H1 (cell line): ENCODE measurements at regions not wholly inside any gene's neighbourhood (a gene's known extent, or its start where the extent isn't known, plus 50 kb on each side); places are given as distances from the start of the nearest gene placed in this dataset.

ENCODE experiments used
- CTCF ChIA-PET: fragments of 300-600 bp; sonication (Branson Sonifier 250); formaldehyde crosslinking; loops from one replicate; lab custom pipeline; 2021; ENCODE audit not compliant: partially characterized antibody; lab: Charles Lee
- POLR2A ChIA-PET: fragments of 300-600 bp; sonication (Branson Sonifier 250); formaldehyde crosslinking; loops from one replicate; lab custom pipeline; 2021; ENCODE audit warnings: inconsistent platforms; ENCODE audit not compliant: partially characterized antibody; lab: Charles Lee
- DNase-seq, 2 experiments: peaks; one replicate each; pipeline versions ENCODE4 v3.0.0 to v3.0.0-alpha.2; 2010 to 2022; ENCODE audit warnings: low spot score in 2 of 2, low read depth in 1 of 2, mixed read lengths in 1 of 2
- FAIRE-seq: peaks from 2 replicates; lab custom pipeline; 2011; peaks lifted over from hg19 to GRCh38; lab: Jason Lieb, UNC
- H2AFZ ChIP-seq: 2 replicates; pipeline ENCODE4 v1.8.1; 2012; ENCODE audit warnings: low read length, inconsistent platforms
- H2AK5ac ChIP-seq: 2 replicates; pipeline ENCODE4 v1.6.1; 2013; ENCODE audit warnings: low read depth, low read length
- H2BK120ac ChIP-seq: replicated peaks from 2 replicates; pipeline ENCODE3; 2013; ENCODE audit warnings: low read depth, low read length, inconsistent platforms
- H2BK12ac ChIP-seq: 2 replicates; pipeline ENCODE4 v1.6.1; 2013; ENCODE audit warnings: low read depth, low read length
- H2BK15ac ChIP-seq: 2 replicates; pipeline ENCODE4 v1.6.1; 2013; ENCODE audit warnings: low read length
- H2BK20ac ChIP-seq: 2 replicates; pipeline ENCODE4 v1.6.1; 2013; ENCODE audit warnings: low read length
- H2BK5ac ChIP-seq: 2 replicates; pipeline ENCODE4 v1.6.1; 2013; ENCODE audit warnings: low read depth, low read length
- H3K14ac ChIP-seq: 2 replicates; pipeline ENCODE4 v1.6.1; 2013; ENCODE audit warnings: inconsistent platforms; ENCODE audit not compliant: insufficient read length
- H3K18ac ChIP-seq: 2 replicates; pipeline ENCODE4 v1.6.1; 2013; ENCODE audit warnings: low read length; ENCODE audit errors: extremely low read depth
- H3K23ac ChIP-seq: 2 replicates; pipeline ENCODE4 v1.6.1; 2013; ENCODE audit warnings: inconsistent platforms; ENCODE audit not compliant: insufficient read length
- H3K23me2 ChIP-seq: 2 replicates; pipeline ENCODE4 v1.6.1; 2013; ENCODE audit warnings: low read depth, low read length
- H3K27ac ChIP-seq: 2 replicates; pipeline ENCODE4 v1.6.1; 2011; ENCODE audit warnings: low read depth, low read length, inconsistent platforms
- H3K27me3 ChIP-seq, 4 experiments: replicated peaks in 1 of 4; 1 replicate in 1 of 4; 2 replicates in 3 of 4; pipeline versions ENCODE4 v1.6.1 to v1.8.1; 2011 to 2013; ENCODE audit warnings: low read length in 3 of 4, mild to moderate bottlenecking in 3 of 4, inconsistent platforms in 2 of 4, mixed read lengths in 2 of 4, moderate library complexity in 1 of 4; ENCODE audit not compliant: control insufficient read depth in 3 of 4, insufficient read depth in 3 of 4; ENCODE audit errors: extremely low read depth in 1 of 4
- H3K36me3 ChIP-seq, 4 experiments: 2 replicates each; pipeline versions ENCODE4 v1.6.1 to v1.8.1; 2011 to 2013; ENCODE audit warnings: mild to moderate bottlenecking in 4 of 4, low read length in 3 of 4, moderate library complexity in 2 of 4, control low read depth in 1 of 4, inconsistent platforms in 1 of 4; ENCODE audit not compliant: insufficient read depth in 4 of 4, control insufficient read depth in 2 of 4
- H3K4ac ChIP-seq: replicated peaks from 2 replicates; pipeline ENCODE3; 2013; ENCODE audit warnings: low read length, low read depth, mixed read lengths, inconsistent platforms; ENCODE audit not compliant: insufficient read length
- H3K4me1 ChIP-seq, 4 experiments: replicated peaks in 1 of 4; 1 replicate in 1 of 4; 2 replicates in 3 of 4; pipeline versions ENCODE4 v1.6.1 to v1.8.1; 2011 to 2013; ENCODE audit warnings: low read length in 3 of 4, inconsistent platforms in 2 of 4, mixed read lengths in 1 of 4; ENCODE audit not compliant: insufficient read depth in 4 of 4, control insufficient read depth in 3 of 4
- H3K4me2 ChIP-seq, 2 experiments: 2 replicates each; pipeline versions ENCODE4 v1.6.1 to v1.8.1; 2011 to 2013; ENCODE audit warnings: low read depth in 2 of 2, low read length in 2 of 2, control low read depth in 1 of 2, inconsistent platforms in 1 of 2, mild to moderate bottlenecking in 1 of 2; ENCODE audit not compliant: insufficient read depth in 1 of 2
- H3K4me3 ChIP-seq, 4 experiments: fragments of 200-600, 300-600 bp in 1 of 4; sonication (generic), shearing (Covaris generic), sonication (Bioruptor Twin) in 1 of 4; 2 replicates each; pipeline versions ENCODE4 v1.5.1 to v1.8.1; 2011 to 2016; ENCODE audit warnings: low read length in 4 of 4, low read depth in 3 of 4, control low read depth in 2 of 4, inconsistent platforms in 2 of 4, mild to moderate bottlenecking in 2 of 4, mixed read lengths in 1 of 4, moderate library complexity in 1 of 4; ENCODE audit not compliant: insufficient read depth in 2 of 4; ENCODE audit errors: extremely low read depth in 1 of 4
- H3K56ac ChIP-seq: replicated peaks from 2 replicates; pipeline ENCODE3; 2013; ENCODE audit warnings: low read depth, mild to moderate bottlenecking, mixed read lengths, low read length, inconsistent platforms; ENCODE audit not compliant: insufficient read length
- H3K79me1 ChIP-seq: 2 replicates; pipeline ENCODE4 v1.6.1; 2013; ENCODE audit warnings: low read depth, low read length, control low read depth
- H3K79me2 ChIP-seq, 2 experiments: 2 replicates each; pipeline versions ENCODE4 v1.6.1 to v1.8.1; 2012 to 2013; ENCODE audit warnings: low read length in 2 of 2, mild to moderate bottlenecking in 2 of 2, inconsistent platforms in 1 of 2; ENCODE audit not compliant: insufficient read depth in 2 of 2, control insufficient read depth in 1 of 2
- H3K9ac ChIP-seq, 4 experiments: replicated peaks in 1 of 4; 1 replicate in 1 of 4; 2 replicates in 3 of 4; pipeline versions ENCODE4 v1.6.1 to v1.8.1; 2011 to 2013; ENCODE audit warnings: low read depth in 3 of 4, low read length in 3 of 4, control low read depth in 2 of 4, mild to moderate bottlenecking in 2 of 4, moderate library complexity in 2 of 4, inconsistent platforms in 1 of 4; ENCODE audit errors: extremely low read depth in 1 of 4
- H3K9me3 ChIP-seq, 2 experiments: 2 replicates each; pipeline versions ENCODE4 v1.6.1 to v1.8.1; 2012 to 2013; ENCODE audit warnings: mild to moderate bottlenecking in 2 of 2, moderate library complexity in 2 of 2, control low read depth in 1 of 2, inconsistent platforms in 1 of 2, low read depth in 1 of 2, low read length in 1 of 2, mixed read lengths in 1 of 2; ENCODE audit not compliant: insufficient read depth in 2 of 2
- H4K20me1 ChIP-seq, 2 experiments: replicated peaks in 1 of 2; 2 replicates each; pipeline versions ENCODE3 to v1.8.1; 2011 to 2013; ENCODE audit warnings: inconsistent platforms in 2 of 2, low read length in 2 of 2, mild to moderate bottlenecking in 1 of 2; ENCODE audit not compliant: insufficient read depth in 2 of 2, control insufficient read depth in 1 of 2
- H4K5ac ChIP-seq: 2 replicates; pipeline ENCODE4 v1.6.1; 2013; ENCODE audit warnings: low read length, low read depth, mixed read lengths, inconsistent platforms; ENCODE audit not compliant: insufficient read length
- H4K8ac ChIP-seq: 2 replicates; pipeline ENCODE4 v1.8.0; 2013; ENCODE audit warnings: mild to moderate bottlenecking, moderate library complexity, low read length, inconsistent platforms; ENCODE audit not compliant: insufficient read depth; ENCODE audit errors: extremely low read depth
- H4K91ac ChIP-seq: replicated peaks from 2 replicates; pipeline ENCODE3; 2013; ENCODE audit warnings: low read length, mixed read lengths, inconsistent platforms; ENCODE audit not compliant: insufficient read length
- CBX5 ChIP-seq: fragments of 300-800, 300-1000 bp; sonication (generic); IDR thresholded peaks from 2 replicates; pipeline ENCODE4 v1.7.1; 2016; ENCODE audit warnings: antibody characterized with exemption, low read length, low read depth
- HDAC6 ChIP-seq: IDR thresholded peaks from one replicate; pipeline ENCODE4 v1.7.1; 2012; ENCODE audit warnings: low read depth, mild to moderate bottlenecking, inconsistent platforms, low read length, moderate library complexity
- WGBS, 2 experiments: shearing (Covaris generic) in 1 of 2; methylation state at CpG; one replicate each; pipeline versions ENCODE4 v1.1.6 to v1.1.7; 2013 to 2015; ENCODE audit warnings: low lambda C conversion rate in 2 of 2, mixed read lengths in 2 of 2, inconsistent platforms in 1 of 2, low coverage in 1 of 2, missing lambda C conversion rate in 1 of 2; ENCODE audit not compliant: insufficient replicate concordance in 2 of 2, insufficient coverage in 1 of 2, insufficient read length in 1 of 2; ENCODE audit errors: extremely low coverage in 1 of 2, missing lambda C conversion rate in 1 of 2; 5-methylcytosine and 5-hydroxymethylcytosine counted together

DNA sequence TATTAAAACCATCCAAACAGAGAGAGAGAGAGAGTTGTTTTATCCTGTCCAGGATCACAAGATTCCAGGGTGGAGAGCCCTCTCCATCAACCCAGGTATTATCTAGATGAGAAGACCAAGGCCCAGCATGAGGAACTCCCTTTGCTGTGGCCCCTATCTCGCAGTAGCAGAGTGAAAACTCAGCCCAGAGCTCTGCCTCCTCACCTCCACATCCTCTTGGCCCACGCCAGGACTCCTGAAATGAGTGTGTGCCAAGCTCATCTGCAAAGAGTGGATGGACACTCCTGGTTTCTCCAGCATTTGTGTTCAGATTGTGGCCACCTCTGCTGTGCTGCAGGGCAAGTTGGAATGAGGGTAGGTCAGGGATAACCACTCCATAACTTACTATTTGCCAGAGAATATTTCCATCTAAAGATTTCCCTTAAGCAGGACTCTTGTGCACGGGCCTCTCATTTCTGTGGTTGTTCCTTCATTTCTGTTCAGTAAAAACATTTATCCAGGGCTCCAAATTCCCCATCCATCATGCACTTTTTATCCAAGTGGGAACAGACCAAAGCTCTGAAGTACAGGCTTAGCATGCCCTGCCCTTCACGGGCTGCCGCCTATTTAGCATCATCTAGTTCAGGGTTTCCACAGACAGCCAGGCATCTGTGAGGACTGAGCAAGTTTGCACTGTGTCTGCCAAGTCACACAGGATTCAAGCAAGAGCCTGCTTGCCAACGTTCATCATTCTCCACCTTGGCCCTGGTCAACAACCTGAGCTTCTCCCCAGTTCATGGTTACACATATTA lies 583.2 kb upstream of the ID2 start:
- no peak for FAIRE-seq
- Histone ChIP-seq H3K14ac (no peak overlapping the region), H3K23me2 (no peaks in the 10 kb centered on the region), H3K23ac (no peak overlapping the region), H4K20me1 (no peaks in the 10 kb centered on the region), H3K4ac (no peak overlapping the region), H4K5ac (no peak overlapping the region), H3K4me2 (no peak overlapping the region), H3K18ac (no peak overlapping the region), H3K4me3 (no peak overlapping the region), H2AFZ (no peak overlapping the region), H3K9me3 (0 out of 4 replicates have a peak, but pooled peaks cover 0 to 3% of the 10 kb centered on the region in 2 experiments), H2AK5ac (no peak overlapping the region), H3K79me1 (no peaks in the 10 kb centered on the region), H3K79me2 (no peaks in the 10 kb centered on the region), H3K36me3 (no peaks in the 10 kb centered on the region), H2BK20ac (no peak overlapping the region), H3K4me1 (peaks cover 0 to 3% (median 0%) of the 10 kb centered on the region in 4 experiments; a peak in 2 of 7 replicates), H2BK15ac (no peak overlapping the region), H3K27ac (no peak overlapping the region), H2BK12ac (no peak overlapping the region), H4K91ac (no peak overlapping the region), H3K9ac (no peak overlapping the region), H4K8ac (peak overlapping the region; percentile 58; the same call in 1 of the 2 replicates), H2BK120ac (peak overlapping the region; percentile 18), H3K56ac (no peak overlapping the region), H2BK5ac (no peak overlapping the region), H3K27me3 (no peaks in the 10 kb centered on the region)
- POLR2A ChIA-PET = no interaction called here
- CTCF ChIA-PET = no interaction called here
- DNase-seq = no peak
- 66% methylated on average over 6 of the region's 6 CpGs; no CpG with 5 or more reads in 1 of the 2 experiments for WGBS, 2 experiments
- TF ChIP-seq CBX5 = no peak
- TF ChIP-seq HDAC6 = no peak
